ENCODE measurements at regions not wholly inside any gene's neighbourhood (a gene's known extent, or its start where the extent isn't known, plus 50 kb on each side); places are given as distances from the start of the nearest gene placed in this dataset.

GRCh38 chr4:111699165-111699564 is 446.1 kb upstream of the FAM241A start:
- TF ChIP-seq CTCF (IDR thresholded peaks at IDR 0.05) (no peak), EZH2 (IDR thresholded peaks at IDR 0.05; ENCODE audit: borderline replicate concordance, insufficient read depth, low read depth, low read length, poor library complexity, severe bottlenecking) (no peak)

Measured in B cell (primary cell).